Lower leg skin (tissue), 4 donors: ENCODE measurements at regions not wholly inside any gene's neighbourhood (a gene's known extent, or its start where the extent isn't known, plus 50 kb on each side); places are given as distances from the start of the nearest gene placed in this dataset.

Experiments
- DNase-seq, 2 donors: peaks; one replicate each; pipeline ENCODE4 v3.0.0-alpha.2; 2019; ENCODE audit warnings: low spot score in 2 of 2
- H3K4me3 ChIP-seq: fragments of 200-600 bp; sonication (generic); 2 replicates; pipeline ENCODE4 v1.5.1; 2017; ENCODE audit warnings: mild to moderate bottlenecking, low read depth; ENCODE audit not compliant: poor library complexity, severe bottlenecking
- CTCF ChIP-seq, 3 donors: fragments of 450-650 bp; IDR thresholded peaks; one replicate each; pipeline ENCODE4 v1.5.1; 2016; ENCODE audit warnings: antibody characterized with exemption in 3 of 3, mild to moderate bottlenecking in 3 of 3, moderate library complexity in 2 of 3
- POLR2A ChIP-seq, 2 donors: fragments of 450-650 bp; IDR thresholded peaks; one replicate each; pipeline ENCODE4 v1.6.1; 2016 to 2017; ENCODE audit warnings: antibody characterized with exemption in 2 of 2, mild to moderate bottlenecking in 1 of 2, moderate library complexity in 1 of 2
- whole genome bisulfite sequencing, 2 donors: methylation state at CpG; one replicate each; pipeline ENCODE4 v1.1.5; 2018; 5-methylcytosine and 5-hydroxymethylcytosine counted together
- intact Hi-C: fragments of 100-400 bp; cut with DNase I; formaldehyde crosslinking; loops from one replicate; pipeline ENCODE4 v1.15.0; 2023; ENCODE audit warnings: low total_unique reads

- TF ChIP-seq POLR2A (IDR thresholded peaks at IDR 0.05) (no peak), CTCF (IDR thresholded peaks at IDR 0.05) (no peak)
- DNase-seq = no peak
- H3K4me3 ChIP-seq = no peak overlapping the region
- intact Hi-C loops = no loop called here
- 17 to 33% methylated on average over 3 of the region's 3 CpGs for WGBS, 2 donors
Measured at GRCh38 chrX:82912382-82912781, 595.7 kb upstream of the POU3F4 start.

DNA sequence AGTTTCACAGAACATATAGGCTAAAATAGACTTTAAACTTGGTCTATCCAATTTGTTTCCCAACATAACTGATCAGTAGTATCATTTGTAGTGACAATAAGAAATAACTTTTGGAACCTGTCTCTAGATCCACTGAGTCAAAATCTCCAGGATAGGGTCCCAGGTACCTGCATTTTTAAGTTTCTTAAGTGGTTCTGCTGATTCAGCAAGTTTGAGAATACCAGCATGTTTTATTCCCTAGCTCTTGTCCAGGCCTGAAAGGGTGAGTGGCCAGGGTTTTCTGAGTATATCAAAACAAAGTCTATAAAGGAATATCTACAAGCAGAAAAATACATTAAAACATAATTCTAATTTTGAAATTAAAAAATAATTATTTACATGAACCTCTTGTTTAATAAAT is 573.1 kb upstream of the POU3F4 start:
- intact Hi-C loops = no loop called here
- DNase-seq = no peak
- no peak for TF ChIP-seq CTCF (IDR thresholded peaks at IDR 0.05)
- TF ChIP-seq POLR2A (IDR thresholded peaks at IDR 0.05) = no peak
- H3K4me3 ChIP-seq = no peak overlapping the region

- DNase-seq = no peak
- TF ChIP-seq CTCF (IDR thresholded peaks at IDR 0.05) (no peak), POLR2A (IDR thresholded peaks at IDR 0.05) (no peak)
- WGBS, 2 donors = 67 to 73% methylated on average over 3 of the region's 3 CpGs
- H3K4me3 ChIP-seq = no peak overlapping the region
- intact Hi-C loops = no loop called here
Measured at GRCh38 chrX:82945332-82945731, 562.8 kb upstream of the POU3F4 start.

GRCh38 chrX:82961129-82961528 is 547.0 kb upstream of the POU3F4 start:
- DNase-seq = no peak
- intact Hi-C loops = no loop called here
- H3K4me3 ChIP-seq = no peak overlapping the region
- TF ChIP-seq POLR2A (IDR thresholded peaks at IDR 0.05) (no peak), CTCF (IDR thresholded peaks at IDR 0.05) (no peak)
- 30 to 38% methylated on average over 2 of the region's 3 CpGs for WGBS, 2 donors

DNA sequence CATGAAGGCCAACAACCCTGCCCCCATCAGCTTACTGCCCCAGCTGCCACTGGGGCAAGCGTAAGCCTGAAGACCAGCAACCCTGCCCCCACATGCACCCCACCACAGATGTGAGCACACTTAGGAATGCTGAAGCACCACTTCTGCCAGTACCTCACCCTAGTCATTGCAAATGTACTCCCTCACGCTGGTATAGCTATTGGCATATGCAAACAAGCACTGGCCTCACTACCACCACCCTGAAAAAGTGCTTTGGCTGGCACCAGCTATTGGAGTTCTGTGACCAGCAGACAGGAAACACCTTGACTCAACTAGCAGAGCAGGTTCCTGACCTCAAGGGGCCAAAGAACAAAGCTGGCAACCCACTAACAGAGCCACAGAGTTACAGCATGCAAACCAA is 534.4 kb upstream of the POU3F4 start:
- TF ChIP-seq CTCF (IDR thresholded peaks at IDR 0.05) = no peak
- no peak for TF ChIP-seq POLR2A (IDR thresholded peaks at IDR 0.05)
- DNase-seq = no peak
- 12 to 47% methylated on average over 2 of the region's 2 CpGs for WGBS, 2 donors
- no peak overlapping the region for H3K4me3 ChIP-seq
- intact Hi-C loops = no loop called here

DNA sequence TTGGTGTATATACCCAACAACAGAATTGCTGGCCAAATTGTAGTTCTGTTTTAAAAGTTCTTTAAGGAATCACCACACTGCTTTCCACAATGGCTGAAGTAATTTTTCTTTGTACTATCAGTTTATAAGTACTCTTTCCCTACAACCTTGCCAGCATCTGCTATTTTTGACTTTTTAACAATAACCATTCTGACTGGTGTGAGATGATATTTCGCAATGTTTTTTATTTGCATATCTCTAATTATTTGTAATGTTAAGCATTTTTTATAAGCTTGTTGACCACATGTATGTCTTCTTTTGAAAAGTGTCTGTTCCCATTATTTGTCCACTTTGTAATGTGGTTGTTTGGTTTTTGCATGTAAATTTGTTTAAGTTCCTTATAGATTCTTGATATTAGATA is 509.9 kb upstream of the POU3F4 start:
- no peak overlapping the region for H3K4me3 ChIP-seq
- intact Hi-C loops = no loop called here
- DNase-seq = no peak
- 93 to 94% methylated on average over 1 of the region's 1 CpG for WGBS, 2 donors
- no peak for TF ChIP-seq POLR2A (IDR thresholded peaks at IDR 0.05)
- TF ChIP-seq CTCF (IDR thresholded peaks at IDR 0.05) = no peak
